HEK293T (cell line): ENCODE measurements at regions not wholly inside any gene's neighbourhood (a gene's known extent, or its start where the extent isn't known, plus 50 kb on each side); places are given as distances from the start of the nearest gene placed in this dataset.

Experiments
- BHLHE40 ChIP-seq: fragments of 450-650 bp; IDR thresholded peaks from 2 replicates; pipeline ENCODE4 v1.6.1; 2016; ENCODE audit warnings: mild to moderate bottlenecking, moderate library complexity, borderline replicate concordance
- CTBP1 ChIP-seq: fragments of 450-650 bp; IDR thresholded peaks from 2 replicates; pipeline ENCODE4 v1.6.1; 2016; ENCODE audit warnings: borderline replicate concordance
- ELF4 ChIP-seq: fragments of 450-650 bp; IDR thresholded peaks from 2 replicates; pipeline ENCODE4 v1.6.1; 2017; ENCODE audit warnings: antibody characterized with exemption
- FOXK2 ChIP-seq: fragments of 450-650 bp; IDR thresholded peaks from 2 replicates; pipeline ENCODE4 v1.6.1; 2016; ENCODE audit warnings: mild to moderate bottlenecking
- FOXM1 ChIP-seq: fragments of 450-650 bp; IDR thresholded peaks from 2 replicates; pipeline ENCODE4 v1.6.1; 2017; ENCODE audit warnings: mild to moderate bottlenecking, borderline replicate concordance
- HDGF ChIP-seq: fragments of 450-650 bp; IDR thresholded peaks from 2 replicates; pipeline ENCODE4 v1.6.1; 2017; ENCODE audit warnings: antibody characterized with exemption, borderline replicate concordance
- L3MBTL2 ChIP-seq: fragments of 450-650 bp; conservative IDR thresholded peaks from 2 replicates; pipeline ENCODE4 v1.6.1; 2016; ENCODE audit warnings: mild to moderate bottlenecking
- LEF1 ChIP-seq: fragments of 450-650 bp; IDR thresholded peaks from 2 replicates; pipeline ENCODE4 v1.6.1; 2017; ENCODE audit warnings: mild to moderate bottlenecking, borderline replicate concordance
- NFRKB ChIP-seq: fragments of 450-650 bp; IDR thresholded peaks from 2 replicates; pipeline ENCODE4 v1.6.1; 2016; ENCODE audit warnings: mild to moderate bottlenecking, moderate library complexity
- PKNOX1 ChIP-seq: fragments of 450-650 bp; IDR thresholded peaks from 2 replicates; pipeline ENCODE4 v1.6.1; 2016
- SP1 ChIP-seq: fragments of 450-650 bp; IDR thresholded peaks from 2 replicates; pipeline ENCODE4 v1.6.1; 2017
- SUZ12 ChIP-seq: fragments of 450-650 bp; IDR thresholded peaks from 2 replicates; pipeline ENCODE4 v1.6.1; 2016; ENCODE audit warnings: mild to moderate bottlenecking
- TARDBP ChIP-seq: fragments of 450-650 bp; IDR thresholded peaks from 2 replicates; pipeline ENCODE4 v1.6.1; 2016
- ZNF384 ChIP-seq: fragments of 450-650 bp; IDR thresholded peaks from 2 replicates; pipeline ENCODE4 v1.6.1; 2016

DNA sequence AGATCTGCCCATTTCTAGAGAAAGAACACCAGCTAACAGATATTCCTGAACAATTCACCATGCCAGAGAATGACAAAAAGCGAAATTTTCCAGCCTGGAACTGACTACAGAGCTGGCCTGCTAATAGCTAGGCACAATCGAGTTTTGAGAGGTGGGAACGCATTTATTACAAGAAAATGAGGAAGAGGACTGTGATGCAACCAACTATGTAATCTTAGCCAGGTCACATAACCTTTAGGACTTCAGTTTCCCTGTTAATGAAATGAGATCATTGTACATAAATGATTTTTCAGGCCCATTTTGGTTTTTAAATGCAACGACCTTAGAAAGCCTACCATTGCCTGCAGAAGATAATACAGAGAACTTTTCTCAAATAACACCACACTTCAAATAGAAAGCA, 72.1 kb upstream of the SETMAR start:
- TF ChIP-seq HDGF (no peak), ZNF384 (no peak), FOXK2 (no peak), PKNOX1 (no peak), SUZ12 (no peak), CTBP1 (no peak), ELF4 (no peak), TARDBP (no peak), L3MBTL2 (no peak), NFRKB (no peak), LEF1 (no peak), SP1 (no peak), BHLHE40 (no peak), FOXM1 (no peak)
